ENCODE measurements at regions not wholly inside any gene's neighbourhood (a gene's known extent, or its start where the extent isn't known, plus 50 kb on each side); places are given as distances from the start of the nearest gene placed in this dataset.

GRCh38 chr5:38677636-38678035, 121.2 kb upstream of the LIFR start:
- no peak overlapping the region for H4K8ac ChIP-seq (replicated peaks; ENCODE audit: insufficient read length, low read depth, low read length)
- no peak overlapping the region for H2BK5ac ChIP-seq (ENCODE audit: insufficient read length, low read length)
- no peaks in the 10 kb centered on the region for H3K9me3 ChIP-seq (ENCODE audit: control insufficient read depth, low read depth, low read length)
- no peak overlapping the region for H2AK5ac ChIP-seq (ENCODE audit: insufficient read length, low read length)
- no peak overlapping the region for H4K5ac ChIP-seq (ENCODE audit: insufficient read length, low read depth, low read length)
- no peak overlapping the region for H2BK15ac ChIP-seq (ENCODE audit: low read depth, low read length)
- no peak overlapping the region for H3K23ac ChIP-seq (ENCODE audit: insufficient read length, low read depth, low read length)
- H3K18ac ChIP-seq (ENCODE audit: insufficient read length, low read depth, low read length): no peak overlapping the region
- Mint-ChIP-seq H3K27me3 (ENCODE audit: low read depth) (no peaks in the 10 kb centered on the region), H3K4me3 (no peak overlapping the region), H3K4me1 (no peaks in the 10 kb centered on the region), H3K27ac (no peak overlapping the region), H3K9me3 (no peaks in the 10 kb centered on the region), H3K36me3 (ENCODE audit: insufficient read depth in 1 of 3, low read depth in 3 of 3) (no peaks in the 10 kb centered on the region)
- no peak overlapping the region for H3K56ac ChIP-seq (ENCODE audit: insufficient read length, low read depth, low read length)
- H2AFZ ChIP-seq (ENCODE audit: low read length): no peak overlapping the region
- no peak overlapping the region for H3K4ac ChIP-seq (ENCODE audit: low read depth, low read length)
- no peak for DNase-seq
- no peaks in the 10 kb centered on the region for H3K79me1 ChIP-seq (ENCODE audit: insufficient read depth, low read depth, low read length, poor library complexity, severe bottlenecking)
- no peaks in the 10 kb centered on the region for H3K27me3 ChIP-seq (ENCODE audit: insufficient read depth, low read length)
- H3K4me1 ChIP-seq (ENCODE audit: insufficient read depth, low read length): no peaks in the 10 kb centered on the region
- H3K23me2 ChIP-seq (ENCODE audit: insufficient read length, low read depth, low read length, poor library complexity, severe bottlenecking): no peaks in the 10 kb centered on the region
- no CpG with 5 or more reads among the region's 2 CpGs for WGBS (ENCODE audit: extremely low coverage, insufficient read length, low lambda C conversion rate)
- H2BK12ac ChIP-seq (ENCODE audit: insufficient read length, low read depth, low read length): no peak overlapping the region
- no peak overlapping the region for H2BK120ac ChIP-seq (ENCODE audit: low read depth, low read length, poor library complexity, severe bottlenecking)
- no peak overlapping the region for H2BK20ac ChIP-seq (ENCODE audit: low read depth, low read length, poor library complexity, severe bottlenecking)
- no peak overlapping the region for H3T11ph ChIP-seq (ENCODE audit: low read length)
- H4K91ac ChIP-seq (ENCODE audit: insufficient read length, low read depth, low read length): no peak overlapping the region
- no peak overlapping the region for H3K14ac ChIP-seq (ENCODE audit: insufficient read depth, low read length)
- no peaks in the 10 kb centered on the region for H4K20me1 ChIP-seq (ENCODE audit: control insufficient read depth, insufficient read depth, insufficient read length)
- H3K4me2 ChIP-seq (ENCODE audit: insufficient read depth, insufficient read length, low read length): no peak overlapping the region
- no peak overlapping the region for H3K9ac ChIP-seq (ENCODE audit: extremely low read depth, insufficient read length, low read length)
- H3K79me2 ChIP-seq (ENCODE audit: insufficient read depth, low read length): no peaks in the 10 kb centered on the region
- H3K27ac ChIP-seq (ENCODE audit: insufficient read length, low read depth, low read length): no peak overlapping the region
- no peak for TF ChIP-seq CTCF (conservative IDR thresholded peaks at IDR 0.05)

Measured in H9 (cell line).